GM12875 (cell line): ENCODE measurements at regions not wholly inside any gene's neighbourhood (a gene's known extent, or its start where the extent isn't known, plus 50 kb on each side); places are given as distances from the start of the nearest gene placed in this dataset.

Experiments
- H3K4me3 ChIP-seq: one replicate; pipeline ENCODE4 v1.5.1; 2011; ENCODE audit warnings: low read depth, low read length, control low read depth
- CTCF ChIP-seq: IDR thresholded peaks from 2 replicates; pipeline ENCODE4 v1.5.1; 2011; ENCODE audit warnings: low read depth, mild to moderate bottlenecking, control low read depth, inconsistent platforms, low read length, moderate library complexity, borderline replicate concordance; ENCODE audit not compliant: insufficient read depth

GRCh38 chrX:138765051-138765450 lies 53.5 kb upstream of the FGF13 start:
- H3K4me3 ChIP-seq = no peak overlapping the region
- TF ChIP-seq CTCF = no peak

GRCh38 chrX:138763761-138764160 lies 52.2 kb upstream of the FGF13 start:
- no peak for TF ChIP-seq CTCF
- no peak overlapping the region for H3K4me3 ChIP-seq

GRCh38 chrX:138761380-138761779 lies 49.9 kb upstream of the FGF13 start:
- TF ChIP-seq CTCF = no peak
- H3K4me3 ChIP-seq = no peak overlapping the region
